ENCODE measurements at regions not wholly inside any gene's neighbourhood (a gene's known extent, or its start where the extent isn't known, plus 50 kb on each side); places are given as distances from the start of the nearest gene placed in this dataset.

DNA sequence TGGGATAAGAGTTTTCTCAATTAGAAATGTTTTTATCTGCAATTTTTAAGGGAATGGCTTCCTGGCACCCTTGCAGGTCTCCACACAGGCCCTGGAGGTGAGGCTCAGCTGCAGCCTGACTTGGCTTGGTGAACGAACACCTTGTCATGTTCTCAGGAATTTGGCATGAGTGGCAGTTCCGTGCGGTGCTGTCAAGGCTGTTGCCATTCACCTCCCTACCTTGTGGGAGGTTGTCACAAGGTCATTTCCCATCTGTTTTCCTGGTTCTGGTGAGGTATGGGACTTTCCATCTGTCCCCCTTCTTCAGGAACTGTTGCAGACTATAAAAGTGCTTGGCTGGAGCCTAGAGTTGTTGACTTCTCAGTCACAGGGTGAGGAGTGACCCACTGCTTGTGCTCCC is 82.9 kb downstream of the ELOVL4 start:
- DNase-seq (ENCODE audit: low read depth), result no peak

DNA sequence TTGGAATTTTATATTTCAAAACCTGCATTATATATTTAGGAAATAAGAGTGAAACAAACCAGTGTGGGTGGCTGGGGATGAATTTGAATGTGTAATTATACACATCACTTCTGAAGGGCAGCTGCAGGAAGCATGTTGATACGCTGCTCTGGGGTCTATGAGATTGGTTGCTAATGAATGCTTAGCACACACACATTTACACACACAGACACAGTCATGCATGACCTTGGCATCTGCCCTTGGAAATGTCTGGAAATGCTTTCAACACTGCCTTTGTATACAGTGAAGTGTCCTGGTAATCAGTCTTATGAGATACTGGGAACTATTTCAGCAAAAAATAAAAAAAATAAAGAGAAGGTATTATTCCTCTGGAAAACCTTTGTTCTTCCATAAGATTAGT is 83.4 kb downstream of the ELOVL4 start:
- no peak for DNase-seq (ENCODE audit: low read depth)

DNA sequence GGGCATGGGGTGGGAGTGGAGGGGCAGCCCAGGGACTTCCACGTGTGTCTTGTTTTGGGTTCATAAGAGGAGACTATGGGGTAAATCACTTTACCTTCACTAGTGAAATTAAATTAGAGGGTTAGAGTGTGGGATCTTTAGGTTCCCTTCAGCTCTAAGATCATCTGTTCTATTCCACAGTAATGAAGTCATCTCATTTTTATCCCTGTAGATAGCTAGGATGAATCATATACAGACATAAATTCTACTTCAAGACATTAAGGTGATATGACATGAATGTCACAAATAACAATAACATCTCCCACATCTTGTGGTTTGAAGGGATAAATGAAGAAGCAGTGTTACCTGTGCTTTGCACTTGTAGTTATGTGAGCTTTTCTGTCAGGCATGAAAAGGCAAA is 83.8 kb downstream of the ELOVL4 start:
- DNase-seq (ENCODE audit: low read depth), result no peak

DNA sequence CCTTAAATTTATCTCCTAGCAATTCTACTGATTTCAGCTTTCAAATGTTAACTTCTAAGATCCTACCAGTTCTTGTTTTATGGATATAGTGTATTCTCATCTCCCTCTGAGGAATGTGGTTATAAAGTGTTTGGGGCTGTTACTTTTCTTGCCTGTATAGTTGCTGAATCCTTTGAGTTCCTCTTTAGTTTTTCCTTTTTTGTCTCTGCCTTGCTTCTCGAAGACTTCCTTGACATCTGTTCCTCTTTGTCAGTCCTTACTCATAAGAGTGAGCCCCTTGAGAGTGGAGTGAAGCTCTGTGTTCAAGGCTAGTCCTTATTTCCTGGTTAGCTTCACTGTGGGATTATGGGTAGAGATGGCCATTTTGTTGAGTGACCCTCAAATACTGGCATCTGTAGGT is 84.6 kb downstream of the ELOVL4 start:
- DNase-seq (ENCODE audit: low read depth), result no peak

DNA sequence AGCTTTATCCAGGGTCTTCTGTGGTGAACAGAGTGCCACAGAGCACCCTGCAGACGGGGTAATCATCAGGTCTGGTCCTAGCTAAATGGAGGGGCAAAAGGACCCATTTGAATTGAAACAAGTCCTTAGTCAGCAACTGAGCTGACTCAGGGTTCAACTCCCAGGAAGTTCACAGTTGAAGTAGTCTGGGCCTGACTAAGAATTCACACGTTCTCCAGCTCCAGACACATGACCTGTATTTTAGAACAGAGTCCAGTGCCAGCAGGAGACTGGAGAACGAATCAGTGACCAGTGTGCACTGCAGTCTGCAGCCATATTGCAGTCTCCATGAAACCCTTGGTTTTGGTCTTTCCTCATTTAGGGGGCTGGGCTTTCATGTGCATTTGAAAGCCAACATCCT is 85.2 kb downstream of the ELOVL4 start:
- peak; percentile 17 for DNase-seq (ENCODE audit: low read depth)

DNA sequence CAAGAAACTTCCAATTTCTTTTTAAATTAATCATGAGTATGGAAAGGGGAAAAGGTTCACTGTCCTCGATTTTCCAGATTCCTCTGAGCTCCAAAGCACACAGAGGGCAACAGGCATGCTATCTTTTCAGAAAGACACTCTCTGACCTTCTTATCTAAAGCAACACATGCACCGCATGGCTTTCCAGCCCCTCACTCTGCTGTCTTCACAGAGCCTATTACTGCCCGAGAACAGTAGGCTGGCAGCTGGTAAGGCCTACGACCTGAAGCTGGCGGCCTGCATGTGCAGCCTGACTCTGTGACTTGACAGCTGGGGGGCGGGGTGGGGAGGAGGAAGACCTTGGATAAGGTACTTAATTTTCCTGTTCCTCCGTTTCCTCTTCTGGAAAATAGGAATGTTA is 86.3 kb downstream of the ELOVL4 start:
- DNase-seq (ENCODE audit: low read depth), result no peak

DNA sequence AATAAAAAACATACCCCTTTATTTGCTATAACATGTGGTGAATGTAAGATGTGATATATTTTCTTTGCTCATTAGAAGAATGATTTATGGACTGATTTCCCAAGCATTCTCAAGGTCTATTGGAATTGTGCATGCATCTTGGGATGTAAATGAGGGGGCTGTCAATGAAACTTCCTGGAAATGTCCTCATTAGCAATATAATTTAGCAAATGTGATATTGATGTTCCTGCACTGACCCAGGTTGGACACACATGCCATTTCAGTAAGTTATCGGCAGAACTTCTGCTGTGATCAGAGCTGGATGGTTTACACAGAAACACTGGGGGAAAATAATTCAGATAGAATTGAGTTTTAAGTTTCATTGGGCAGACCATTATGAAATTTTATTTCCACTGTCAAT is 99.9 kb downstream of the ELOVL4 start:
- no peak for DNase-seq (ENCODE audit: low read depth)

DNA sequence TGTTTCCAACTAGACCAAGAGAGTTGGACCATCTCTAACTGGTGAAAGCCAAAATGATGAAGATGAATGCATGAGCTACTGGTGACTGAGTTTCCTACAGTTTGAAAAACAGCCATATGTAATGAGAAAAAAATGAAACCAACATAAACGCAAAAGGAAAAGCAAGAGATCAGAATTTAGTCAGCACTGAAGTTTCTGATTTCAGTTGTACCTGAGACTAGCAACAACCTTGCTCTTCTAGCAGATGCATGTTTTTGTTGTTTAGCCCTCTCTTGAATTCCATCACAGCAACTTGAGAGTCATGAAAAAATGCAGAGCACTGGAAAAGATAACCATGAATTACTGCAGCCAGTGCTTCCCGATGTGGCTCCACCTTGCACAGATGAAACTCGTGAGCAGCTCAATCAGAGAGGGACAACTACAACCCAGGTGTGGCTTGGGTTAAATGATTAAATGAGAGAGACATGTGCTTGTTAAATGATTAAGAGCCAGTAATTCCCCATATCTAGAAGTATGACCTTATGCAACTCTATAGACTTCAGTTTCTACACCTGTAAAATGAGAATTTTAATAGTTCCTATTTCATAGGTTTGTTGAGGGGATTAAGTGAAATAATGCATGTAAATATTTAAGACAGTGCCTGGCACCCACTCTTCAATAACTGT is 104.8 kb downstream of the ELOVL4 start:
- DNase-seq (ENCODE audit: low read depth), result no peak

DNA sequence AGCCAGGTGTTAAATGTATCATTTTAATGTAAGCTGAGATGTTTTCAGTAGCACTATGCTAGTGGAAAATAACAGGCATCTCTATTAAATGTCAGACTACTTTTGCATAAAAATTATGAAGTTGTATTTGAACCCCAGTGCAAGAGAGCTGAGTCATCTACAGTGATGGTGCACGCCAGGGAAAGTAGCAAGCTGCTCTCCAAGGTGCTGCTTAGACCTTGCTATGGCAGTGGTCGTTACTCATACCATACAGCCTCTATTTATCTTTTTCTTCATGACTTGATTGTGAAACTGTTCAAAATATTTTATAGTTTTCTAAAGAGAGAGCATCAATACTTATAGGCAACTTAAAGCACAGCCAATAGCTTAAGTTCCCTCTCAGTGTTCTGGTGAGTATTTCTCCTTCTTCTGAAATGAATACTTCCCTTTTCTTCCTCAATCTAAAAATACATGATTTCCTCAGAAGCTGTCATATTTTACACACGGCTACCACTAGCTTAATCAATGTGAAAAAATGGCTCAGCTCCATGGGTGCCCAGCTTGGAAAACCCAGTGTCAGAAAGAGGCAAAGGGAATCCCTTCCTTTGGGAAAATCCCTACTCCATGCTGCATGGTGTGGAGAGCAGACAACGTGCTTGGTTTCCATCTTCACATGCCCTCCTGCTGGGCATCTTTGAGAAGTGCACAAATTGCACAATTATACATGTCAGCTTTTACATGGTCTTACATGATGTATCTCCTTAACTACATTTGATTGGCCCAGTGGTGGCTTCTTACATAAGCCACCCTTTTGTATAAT is 105.6 kb downstream of the ELOVL4 start:
- no peak for DNase-seq (ENCODE audit: low read depth)

DNA sequence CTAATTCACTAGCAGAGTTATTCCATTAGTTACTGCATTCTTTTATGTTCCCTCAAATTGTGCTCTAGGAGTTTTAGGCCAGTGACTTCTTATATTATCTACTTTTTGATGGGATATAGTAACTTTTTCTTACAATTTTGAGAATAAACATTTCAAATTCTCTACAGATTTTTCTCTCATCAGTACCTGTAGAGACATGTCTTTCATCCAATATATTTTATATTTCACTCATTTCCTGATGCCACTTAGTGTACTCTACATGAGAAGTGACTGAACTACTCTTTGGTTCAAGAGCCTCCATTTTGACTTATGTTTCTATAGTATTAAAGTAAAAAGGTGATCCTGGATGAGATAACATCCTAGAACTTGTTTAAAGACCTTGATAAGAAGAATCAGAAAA is 108.5 kb downstream of the ELOVL4 start:
- DNase-seq (ENCODE audit: low read depth), result no peak

DNA sequence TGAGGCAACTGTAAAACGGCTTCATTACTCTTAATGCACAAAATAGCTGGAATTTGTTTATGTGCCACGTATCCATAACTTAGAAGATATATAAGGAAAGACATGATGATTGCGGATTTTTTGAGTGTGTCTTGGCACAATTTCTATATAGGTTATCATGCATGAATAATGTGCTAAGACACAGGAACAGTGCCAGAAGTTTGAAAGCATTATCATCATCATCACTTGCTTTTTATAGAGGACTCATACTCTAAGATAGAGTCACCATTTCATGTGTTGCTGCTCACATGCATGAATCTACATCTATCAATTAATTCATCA is 113.4 kb downstream of the ELOVL4 start:
- no peak for DNase-seq (ENCODE audit: low read depth)

DNA sequence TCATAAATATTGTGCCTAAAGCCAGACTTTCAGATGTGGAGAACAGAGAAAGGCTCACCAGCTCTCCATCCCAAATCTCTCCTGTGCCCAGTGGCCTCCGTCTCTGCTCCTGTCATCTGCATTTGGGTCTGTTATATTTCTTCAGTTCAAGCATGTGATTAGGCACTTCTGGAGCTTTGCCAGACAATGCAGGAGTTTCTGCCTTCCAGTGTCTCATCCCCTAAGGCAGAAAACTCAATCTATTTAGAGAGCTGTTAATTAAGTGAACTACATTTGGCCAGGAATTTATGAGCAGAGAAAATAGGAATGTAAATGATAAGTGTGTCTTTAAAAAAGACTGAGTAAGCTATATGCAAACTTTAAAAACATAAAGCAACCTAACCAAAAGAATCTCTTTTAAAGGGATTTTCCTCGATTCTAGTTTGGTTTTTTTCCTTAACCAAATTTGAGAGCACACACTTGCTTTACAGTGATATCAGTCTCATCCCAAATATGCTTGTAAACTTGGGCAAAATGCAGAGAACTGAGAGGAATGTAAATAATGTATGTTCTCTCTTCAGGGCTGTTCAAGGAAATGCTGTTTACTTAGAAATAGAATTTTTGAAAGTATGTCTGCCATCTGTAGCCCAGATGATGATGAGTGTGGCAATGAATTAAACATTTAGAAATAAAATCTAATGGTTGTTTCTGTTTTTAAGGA is 113.9 kb downstream of the ELOVL4 start:
- no peak for DNase-seq (ENCODE audit: low read depth)

DNA sequence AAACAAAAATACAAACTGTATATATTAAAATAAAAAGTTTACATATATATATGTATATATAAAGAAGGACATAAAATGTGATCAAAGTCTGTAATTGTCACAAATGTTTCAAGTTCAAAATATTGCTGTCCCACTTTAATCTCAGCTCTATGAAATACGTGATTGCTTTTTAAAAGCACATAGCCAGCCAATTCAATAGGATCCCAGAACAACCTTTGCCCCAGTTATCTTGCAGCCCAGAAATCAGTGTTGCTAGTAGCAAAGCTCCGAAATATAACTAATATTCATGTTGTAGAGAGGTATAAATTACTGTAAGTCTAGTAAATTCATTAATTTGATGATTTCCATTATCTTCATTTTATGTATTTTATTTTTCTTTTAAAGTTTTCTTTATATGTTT is 114.6 kb downstream of the ELOVL4 start:
- DNase-seq (ENCODE audit: low read depth), result no peak

DNA sequence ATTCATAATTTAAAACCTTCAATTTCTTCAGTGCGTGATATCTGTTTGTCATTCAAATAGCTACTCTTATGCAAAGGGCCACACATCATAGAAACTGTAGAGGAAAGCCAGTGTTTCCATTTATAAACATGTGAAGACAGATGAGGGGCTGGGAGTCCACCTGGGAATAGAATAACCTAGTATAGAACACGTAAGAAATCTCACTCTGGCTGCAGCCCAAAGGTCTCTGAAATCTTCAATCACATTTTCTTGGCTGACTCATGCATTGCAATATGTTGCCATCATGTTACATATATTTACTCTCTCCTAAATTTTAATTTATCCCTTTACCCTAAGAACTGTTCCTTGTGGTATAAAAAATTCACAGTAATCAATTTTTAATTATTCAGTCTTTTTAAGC is 123.2 kb downstream of the ELOVL4 start:
- no peak for DNase-seq (ENCODE audit: low read depth)

DNA sequence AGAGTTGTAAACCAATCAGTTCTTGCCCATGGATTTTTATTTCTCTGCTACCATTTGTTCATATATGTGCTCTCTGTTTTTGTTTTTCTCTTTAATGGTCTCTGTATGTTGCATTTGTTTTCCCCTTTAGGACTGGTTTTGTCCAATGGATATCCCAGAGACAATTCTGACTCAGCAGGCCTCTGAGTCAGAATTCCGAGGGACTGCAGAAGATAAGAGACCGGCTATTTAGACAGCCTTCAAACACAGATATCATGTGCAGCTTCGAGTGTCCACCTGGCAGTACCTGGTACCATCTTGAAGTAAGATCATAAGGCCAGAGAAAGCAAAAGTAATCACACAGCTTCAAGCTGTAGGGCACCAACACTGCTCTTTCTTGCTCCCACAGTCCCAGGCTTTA is 125.5 kb downstream of the ELOVL4 start:
- DNase-seq (ENCODE audit: low read depth), result peak; percentile 22

DNA sequence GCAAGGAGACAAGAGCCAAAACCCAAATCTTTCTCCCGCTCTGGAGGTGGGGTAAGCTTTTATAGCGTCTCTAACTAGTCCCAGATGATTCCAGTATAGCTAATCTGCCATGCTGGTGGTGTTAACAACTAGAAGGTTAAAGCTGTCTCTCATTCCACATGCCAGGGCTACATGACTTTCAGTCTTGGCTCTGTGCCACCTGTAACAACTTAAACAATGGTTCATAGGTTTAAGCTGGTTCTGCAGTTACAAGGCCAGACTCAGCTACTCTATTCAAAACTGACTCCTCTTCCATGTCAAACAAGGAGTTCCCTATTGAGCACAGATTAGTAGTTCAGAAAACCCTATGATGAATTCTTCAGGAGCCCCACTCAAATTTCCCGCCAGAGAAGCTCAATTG is 128.9 kb downstream of the ELOVL4 start:
- DNase-seq (ENCODE audit: low read depth), result no peak

DNA sequence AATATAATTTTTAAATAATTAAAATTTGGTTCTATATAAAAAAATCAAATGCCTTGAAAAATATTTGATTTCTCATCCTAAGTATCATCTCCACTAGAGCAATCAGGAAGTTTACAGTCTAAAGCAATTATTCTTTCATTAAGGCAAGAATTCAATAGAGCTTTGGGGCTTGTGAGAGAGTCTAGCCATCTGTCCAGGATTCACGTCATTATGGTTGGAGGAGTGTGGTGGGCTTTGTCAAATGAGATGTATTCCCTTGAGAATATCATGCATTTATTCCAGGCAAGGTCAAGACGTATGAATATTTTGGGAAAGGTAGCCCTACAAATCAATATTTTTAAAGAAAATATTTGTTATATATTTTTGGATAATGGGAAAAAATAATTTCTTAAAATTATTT is 132.4 kb downstream of the ELOVL4 start:
- DNase-seq (ENCODE audit: low read depth), result no peak

DNA sequence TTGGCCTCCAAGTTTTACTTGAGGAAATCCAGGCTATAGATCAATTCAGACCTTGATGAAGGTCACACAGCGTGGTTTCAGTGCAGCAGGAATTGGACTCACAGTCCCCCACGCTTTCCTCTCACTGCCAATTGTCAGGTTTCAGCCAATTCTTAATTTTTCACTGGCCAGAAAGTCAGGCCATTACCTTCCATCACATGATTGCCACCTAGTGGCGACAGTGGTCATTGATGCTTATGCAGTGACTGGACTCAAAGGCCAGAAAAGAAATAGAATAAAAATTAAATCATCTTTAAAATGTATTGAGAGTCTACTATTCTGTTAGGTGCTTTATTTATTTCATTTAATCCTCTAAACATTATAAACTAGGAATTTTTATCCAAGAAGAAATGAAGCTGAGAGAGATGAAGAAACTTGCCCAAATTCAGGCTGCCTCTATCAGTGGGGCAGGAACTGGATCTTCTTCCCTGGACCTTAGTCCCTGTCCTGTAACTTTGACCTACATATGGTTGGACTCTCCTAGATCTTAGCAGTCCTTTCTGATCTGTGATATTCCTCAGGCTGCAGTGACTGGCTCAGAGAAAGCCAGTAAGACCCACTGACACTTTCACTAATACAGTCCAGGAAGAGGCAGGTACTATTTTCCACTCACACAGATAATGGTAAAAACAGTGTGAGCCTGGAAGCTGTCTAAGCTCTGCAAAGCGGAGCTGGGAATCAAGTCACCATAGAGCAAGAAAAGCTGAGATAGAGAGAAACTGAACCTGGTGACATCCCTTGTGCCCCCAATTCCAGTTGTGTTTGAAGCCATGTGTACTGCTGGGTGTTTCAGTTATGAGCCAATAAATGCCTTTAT is 133.3 kb downstream of the ELOVL4 start:
- DNase-seq (ENCODE audit: low read depth), result peak; percentile 69

DNA sequence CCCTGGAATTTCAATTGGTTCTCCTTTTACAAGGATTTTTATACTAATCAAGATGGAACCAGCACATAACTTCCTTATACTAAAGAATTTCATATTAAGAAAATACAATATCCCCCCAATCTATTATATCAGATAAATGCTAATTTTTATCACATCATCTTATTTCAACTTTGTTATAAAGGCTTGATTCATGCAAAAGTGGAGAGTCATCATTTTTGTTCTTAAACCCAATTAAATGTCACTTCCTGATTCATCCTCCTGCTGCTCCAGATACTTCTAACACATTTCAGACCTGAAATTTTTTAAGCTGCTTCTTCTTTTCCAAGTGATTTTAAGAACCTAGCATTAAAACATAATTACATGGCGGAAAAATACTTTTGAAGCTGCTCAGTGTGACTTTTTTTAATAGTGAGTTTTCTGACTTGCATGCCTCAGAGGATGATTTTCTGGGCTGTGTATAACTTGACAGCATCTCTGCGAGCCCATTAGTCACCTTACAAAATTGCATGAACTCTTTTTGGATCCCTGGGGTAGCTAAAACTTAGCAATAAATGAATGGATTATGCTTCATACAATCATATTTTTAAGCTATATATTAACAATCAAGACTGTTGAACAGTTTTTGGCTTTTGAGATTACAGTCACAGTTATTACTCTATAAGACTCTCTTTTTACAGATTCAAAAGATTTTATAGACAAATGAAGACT is 134.1 kb downstream of the ELOVL4 start:
- DNase-seq (ENCODE audit: low read depth), result no peak

DNA sequence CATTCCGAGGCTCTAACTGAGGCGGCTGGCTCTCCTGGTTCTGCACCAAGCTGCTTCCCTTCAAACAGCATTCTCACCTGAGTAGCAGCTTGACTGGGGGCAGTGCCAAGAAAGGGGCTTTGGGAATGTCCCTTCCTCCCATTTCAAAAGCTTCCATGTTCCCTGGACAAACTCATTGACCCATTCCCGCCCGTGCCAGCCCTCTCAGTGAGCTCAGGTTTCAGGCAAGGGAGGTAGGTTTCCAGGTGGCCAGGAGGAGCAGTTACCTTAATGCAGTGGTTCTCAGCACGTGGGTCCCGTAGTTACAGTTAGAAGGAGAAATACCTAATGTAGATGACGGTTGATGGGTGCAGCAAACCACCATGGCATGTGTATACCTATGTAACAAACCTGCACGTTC is 135.2 kb downstream of the ELOVL4 start:
- DNase-seq (ENCODE audit: low read depth), result no peak

DNA sequence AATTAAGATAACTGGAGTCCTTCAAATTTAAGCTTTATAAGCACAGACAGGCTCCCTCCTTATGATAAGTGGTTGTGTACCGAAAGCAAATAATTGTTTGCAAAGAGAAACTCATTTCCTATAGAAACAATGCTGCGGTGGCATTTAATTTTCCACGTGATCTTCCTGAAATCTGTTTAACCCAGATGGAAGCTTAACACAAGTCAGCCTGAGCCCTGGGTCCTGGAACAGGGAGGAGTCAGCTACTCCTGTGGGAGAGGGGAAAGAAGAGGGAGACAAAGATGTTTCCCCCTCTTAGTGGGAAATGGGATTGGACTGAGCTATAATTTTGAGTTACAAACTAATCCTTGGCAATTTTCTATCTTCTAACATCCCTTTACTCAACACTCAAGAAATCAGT is 136.5 kb downstream of the ELOVL4 start:
- DNase-seq (ENCODE audit: low read depth), result no peak

DNA sequence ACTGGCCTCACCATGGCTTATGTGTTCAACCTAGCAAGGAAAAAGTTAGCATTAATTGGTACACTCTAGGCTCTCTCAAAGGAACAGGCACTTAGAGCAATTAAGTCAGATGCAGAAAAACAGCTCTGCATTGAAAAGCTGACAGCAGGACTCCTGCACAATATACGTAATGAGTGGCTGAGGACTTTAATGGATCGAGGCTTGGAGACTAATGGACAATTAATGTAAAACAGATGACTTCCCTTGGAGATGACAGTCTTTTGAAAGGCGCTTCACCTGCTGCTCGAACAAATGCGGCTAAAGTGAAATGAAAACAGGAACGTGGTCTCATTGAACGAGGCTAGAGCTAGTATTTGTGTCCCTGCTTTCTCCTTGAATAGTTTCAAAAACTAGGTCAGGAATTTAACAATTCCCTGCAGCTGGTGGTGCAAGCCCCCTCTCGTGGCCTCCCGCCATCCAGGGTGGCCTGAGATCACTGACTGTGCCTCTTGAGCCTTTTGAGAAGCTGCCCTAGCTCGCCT is 137.1 kb downstream of the ELOVL4 start:
- DNase-seq (ENCODE audit: low read depth), result no peak

Data from ELR (cell line).